HG03045 (cell line): ENCODE measurements at regions not wholly inside any gene's neighbourhood (a gene's known extent, or its start where the extent isn't known, plus 50 kb on each side); places are given as distances from the start of the nearest gene placed in this dataset.

Experiments used
- ATAC-seq: cut with Tn5 transposase; IDR thresholded peaks from one replicate; pipeline ENCODE4 v1.9.1; 2021; ENCODE audit warnings: mild to moderate bottlenecking, moderate library complexity; ENCODE audit not compliant: unreplicated experiment

- ATAC-seq = no peak
Measured at GRCh38 chr4:111635646-111636045, 509.6 kb upstream of the FAM241A start.

GRCh38 chr4:111636961-111637585 is 508.2 kb upstream of the FAM241A start:
- no peak for ATAC-seq

GRCh38 chr4:111639120-111639690 is 506.0 kb upstream of the FAM241A start:
- no peak for ATAC-seq

GRCh38 chr4:111639876-111640275 is 505.4 kb upstream of the FAM241A start:
- no peak for ATAC-seq

- peak; percentile 85 for ATAC-seq
Measured at GRCh38 chr4:111641813-111642579, 503.3 kb upstream of the FAM241A start.

- ATAC-seq = no peak
Measured at GRCh38 chr4:111648056-111648455, 497.2 kb upstream of the FAM241A start.

- ATAC-seq = no peak
Measured at GRCh38 chr4:111649308-111649707, 495.9 kb upstream of the FAM241A start.

- no peak for ATAC-seq
Measured at GRCh38 chr4:111650146-111650545, 495.1 kb upstream of the FAM241A start.

GRCh38 chr4:111650674-111651086 is 494.6 kb upstream of the FAM241A start:
- ATAC-seq = no peak

GRCh38 chr4:111652236-111652635 is 493.0 kb upstream of the FAM241A start:
- no peak for ATAC-seq

GRCh38 chr4:111652986-111653385 is 492.3 kb upstream of the FAM241A start:
- ATAC-seq = no peak

GRCh38 chr4:111662496-111662895 is 482.8 kb upstream of the FAM241A start:
- no peak for ATAC-seq

- no peak for ATAC-seq
Measured at GRCh38 chr4:111664308-111664945, 480.8 kb upstream of the FAM241A start.

GRCh38 chr4:111666826-111667360 is 478.4 kb upstream of the FAM241A start:
- ATAC-seq = no peak

GRCh38 chr4:111671756-111672155 is 473.5 kb upstream of the FAM241A start:
- ATAC-seq = no peak

- ATAC-seq = no peak
Measured at GRCh38 chr4:111675746-111676145, 469.5 kb upstream of the FAM241A start.

- ATAC-seq = no peak
Measured at GRCh38 chr4:111676533-111676932, 468.7 kb upstream of the FAM241A start.

GRCh38 chr4:111678479-111678878 is 466.8 kb upstream of the FAM241A start:
- ATAC-seq = no peak

GRCh38 chr4:111678908-111679307 is 466.3 kb upstream of the FAM241A start:
- no peak for ATAC-seq

- no peak for ATAC-seq
Measured at GRCh38 chr4:111681270-111681669, 464.0 kb upstream of the FAM241A start.

GRCh38 chr4:111681751-111682150 is 463.5 kb upstream of the FAM241A start:
- ATAC-seq = no peak
